A673 (cell line): ENCODE measurements at regions not wholly inside any gene's neighbourhood (a gene's known extent, or its start where the extent isn't known, plus 50 kb on each side); places are given as distances from the start of the nearest gene placed in this dataset.

Experiments used
- BruUV-seq: library from RNA; stranded (reverse); fragments of 400-500 nt; replicated peaks from 2 replicates; lab custom pipeline; 2021; lab: Mats Ljungman, UMichigan
- CTCF ChIA-PET: fragments of 300-600 bp; sonication (Branson Sonifier 250); formaldehyde crosslinking; loops from one replicate; lab custom pipeline; 2022; ENCODE audit warnings: antibody characterized with exemption; lab: Charles Lee
- POLR2A ChIA-PET: fragments of 300-600 bp; sonication (Branson Sonifier 250); formaldehyde crosslinking; loops from one replicate; lab custom pipeline; 2022; ENCODE audit warnings: antibody characterized with exemption; ENCODE audit not compliant: low non-redundant PET; lab: Charles Lee
- DNase-seq: peaks from one replicate; pipeline ENCODE4 v3.0.0-alpha.2; 2015; ENCODE audit warnings: low spot score
- H3K27ac ChIP-seq: fragments of 200-600 bp; sonication (generic); 2 replicates; pipeline ENCODE4 v1.5.1; 2016; ENCODE audit warnings: mixed run types, low read depth, mild to moderate bottlenecking, mixed read lengths, antibody characterized with exemption, low read length; ENCODE audit not compliant: poor library complexity, severe bottlenecking
- H3K27me3 ChIP-seq: fragments of 200-600 bp; sonication (generic); replicated peaks from 2 replicates; pipeline ENCODE4 v1.6.1; 2017; ENCODE audit warnings: mixed run types, low read depth, mild to moderate bottlenecking, mixed read lengths, antibody characterized with exemption, low read length; ENCODE audit not compliant: insufficient read depth, poor library complexity
- H3K36me3 ChIP-seq: fragments of 200-600 bp; sonication (generic); 2 replicates; pipeline ENCODE4 v1.6.1; 2016; ENCODE audit warnings: mixed run types, mild to moderate bottlenecking, mixed read lengths, antibody characterized with exemption, low read length; ENCODE audit not compliant: insufficient read depth, poor library complexity, severe bottlenecking
- H3K4me1 ChIP-seq: fragments of 200-600 bp; sonication (generic); 2 replicates; pipeline ENCODE4 v1.6.1; 2017; ENCODE audit warnings: mixed run types, mild to moderate bottlenecking, mixed read lengths, antibody characterized with exemption, low read length; ENCODE audit not compliant: insufficient read depth, poor library complexity, severe bottlenecking
- H3K4me3 ChIP-seq: fragments of 200-600 bp; sonication (generic); 2 replicates; pipeline ENCODE4 v1.5.1; 2016; ENCODE audit warnings: low read depth, mixed run types, mild to moderate bottlenecking, mixed read lengths, low read length; ENCODE audit not compliant: poor library complexity, severe bottlenecking
- H3K9me3 ChIP-seq: fragments of 200-600 bp; sonication (generic); 2 replicates; pipeline ENCODE4 v1.6.1; 2016; ENCODE audit warnings: mixed run types, low read depth, mild to moderate bottlenecking, mixed read lengths, antibody characterized with exemption, low read length; ENCODE audit not compliant: poor library complexity, severe bottlenecking
- CTCF ChIP-seq: fragments of 300-800, 200-600 bp; sonication (generic); conservative IDR thresholded peaks from 2 replicates; pipeline ENCODE4 v1.5.1; 2017; ENCODE audit warnings: low read depth, mild to moderate bottlenecking, antibody characterized with exemption, low read length, moderate library complexity, mixed read lengths
- EZH2 ChIP-seq: fragments of 200-600 bp; sonication (generic); IDR thresholded peaks from 2 replicates; pipeline ENCODE4 v1.6.1; 2017; ENCODE audit warnings: borderline replicate concordance, low read depth, mild to moderate bottlenecking, mixed read lengths, antibody characterized with exemption, low read length; ENCODE audit not compliant: poor library complexity, severe bottlenecking
- intact Hi-C: fragments of 100-400 bp; cut with micrococcal nuclease; formaldehyde crosslinking; loops from one replicate; pipeline ENCODE4 v1.10.0; 2022; ENCODE audit not compliant: unreplicated experiment

- POLR2A ChIA-PET: no interaction called here
- no peak for TF ChIP-seq EZH2
- TF ChIP-seq CTCF: no peak
- no peak overlapping the region for H3K27ac ChIP-seq
- no peak overlapping the region for H3K4me3 ChIP-seq
- CTCF ChIA-PET: no interaction called here
- no TSS peak for BruUV-seq
- H3K27me3 ChIP-seq: no peaks in the 10 kb centered on the region
- no peaks in the 10 kb centered on the region for H3K36me3 ChIP-seq
- no peaks in the 10 kb centered on the region for H3K9me3 ChIP-seq
- no peaks in the 10 kb centered on the region for H3K4me1 ChIP-seq
- DNase-seq: no peak
- intact Hi-C loops: no loop called here
Measured at GRCh38 chr13:80665792-80666333, 324.9 kb upstream of the SPRY2 start.

GRCh38 chr13:80664950-80665349 is 324.0 kb upstream of the SPRY2 start:
- no TSS peak for BruUV-seq
- H3K27me3 ChIP-seq: no peaks in the 10 kb centered on the region
- H3K9me3 ChIP-seq: no peaks in the 10 kb centered on the region
- no peak overlapping the region for H3K27ac ChIP-seq
- TF ChIP-seq CTCF: no peak
- TF ChIP-seq EZH2: no peak
- no peak for DNase-seq
- no peak overlapping the region for H3K4me3 ChIP-seq
- no peaks in the 10 kb centered on the region for H3K4me1 ChIP-seq
- intact Hi-C loops: no loop called here
- ChIA-PET CTCF (no interaction called here), POLR2A (no interaction called here)
- no peaks in the 10 kb centered on the region for H3K36me3 ChIP-seq

- TF ChIP-seq CTCF (no peak), EZH2 (no peak)
- BruUV-seq: no TSS peak
- H3K4me1 ChIP-seq: no peaks in the 10 kb centered on the region
- no peak for DNase-seq
- H3K27ac ChIP-seq: no peak overlapping the region
- CTCF ChIA-PET: no interaction called here
- POLR2A ChIA-PET: interaction anchor here (0.6 kb wide), 1 partner anchor 782 kb away, joined by 3 read pairs; no protein-coding TSS in a partner anchor
- intact Hi-C loops: no loop called here
- H3K27me3 ChIP-seq: no peaks in the 10 kb centered on the region
- H3K36me3 ChIP-seq: no peaks in the 10 kb centered on the region
- no peaks in the 10 kb centered on the region for H3K9me3 ChIP-seq
- no peak overlapping the region for H3K4me3 ChIP-seq
Measured at GRCh38 chr13:80663788-80664187, 322.9 kb upstream of the SPRY2 start.
